MM.1S (cell line): ENCODE measurements at regions not wholly inside any gene's neighbourhood (a gene's known extent, or its start where the extent isn't known, plus 50 kb on each side); places are given as distances from the start of the nearest gene placed in this dataset.

ENCODE experiments used
- DNase-seq: peaks from one replicate; pipeline ENCODE4 v3.0.0-alpha.2; 2015
- H2AFZ ChIP-seq: fragments of 300-600 bp; sonication (generic); 2 replicates; pipeline ENCODE4 v1.6.0; 2016; ENCODE audit warnings: antibody characterized with exemption, low read length
- H3F3A ChIP-seq: fragments of 300-600 bp; sonication (generic); 2 replicates; pipeline ENCODE4 v1.6.1; 2016; ENCODE audit warnings: mild to moderate bottlenecking, antibody characterized with exemption, low read length, moderate library complexity, mixed read lengths; ENCODE audit not compliant: insufficient read depth
- H3K27ac ChIP-seq: fragments of 300-600 bp; sonication (generic); 2 replicates; pipeline ENCODE4 v1.5.1; 2016; ENCODE audit warnings: mild to moderate bottlenecking, low read length
- H3K27me3 ChIP-seq: fragments of 300-600 bp; sonication (generic); replicated peaks from 2 replicates; pipeline ENCODE4 v1.6.0; 2016; ENCODE audit warnings: low read length; ENCODE audit not compliant: insufficient read depth
- H3K36me3 ChIP-seq: fragments of 300-600 bp; sonication (generic); replicated peaks from 2 replicates; pipeline ENCODE4 v1.6.1; 2016; ENCODE audit warnings: mild to moderate bottlenecking, low read length, mixed read lengths; ENCODE audit not compliant: insufficient read depth
- H3K4me1 ChIP-seq: fragments of 300-600 bp; sonication (generic); 2 replicates; pipeline ENCODE4 v1.6.1; 2016; ENCODE audit warnings: low read length, mixed read lengths
- H3K4me2 ChIP-seq: fragments of 300-600 bp; sonication (generic); 2 replicates; pipeline ENCODE4 v1.6.0; 2016; ENCODE audit warnings: low read depth, low read length
- H3K4me3 ChIP-seq: fragments of 300-600 bp; sonication (generic); 2 replicates; pipeline ENCODE4 v1.5.1; 2016; ENCODE audit warnings: low read length, mixed read lengths
- H3K79me2 ChIP-seq: fragments of 300-600 bp; sonication (generic); 2 replicates; pipeline ENCODE4 v1.6.1; 2016; ENCODE audit warnings: mixed run types, low read length, mixed read lengths
- H3K9ac ChIP-seq: fragments of 300-600 bp; sonication (generic); 2 replicates; pipeline ENCODE4 v1.6.1; 2016; ENCODE audit warnings: low read length, mixed read lengths
- H3K9me2 ChIP-seq: fragments of 300-600 bp; sonication (generic); replicated peaks from 2 replicates; pipeline ENCODE4 v1.6.1; 2016; ENCODE audit warnings: mild to moderate bottlenecking, low read length, mixed read lengths; ENCODE audit not compliant: insufficient read depth
- H3K9me3 ChIP-seq: fragments of 300-600 bp; sonication (generic); replicated peaks from 2 replicates; pipeline ENCODE4 v1.6.1; 2016; ENCODE audit warnings: mild to moderate bottlenecking, low read length, mixed read lengths; ENCODE audit not compliant: insufficient read depth
- H4K20me1 ChIP-seq: fragments of 300-600 bp; sonication (generic); 2 replicates; pipeline ENCODE4 v1.6.1; 2016; ENCODE audit warnings: mild to moderate bottlenecking, low read length, moderate library complexity, mixed read lengths; ENCODE audit not compliant: insufficient read depth
- EZH2 ChIP-seq: fragments of 300-600 bp; sonication (generic); optimal IDR thresholded peaks from 2 replicates; pipeline ENCODE3; 2017; ENCODE audit warnings: low read depth, mild to moderate bottlenecking, antibody characterized with exemption, low read length, mixed read lengths
- EZH2phosphoT487 ChIP-seq: fragments of 300-600 bp; sonication (generic); IDR thresholded peaks from 2 replicates; pipeline ENCODE4 v1.6.1; 2018; ENCODE audit warnings: antibody characterized with exemption, low read length
- TF ChIP-seq, protein P1 (sequence below): fragments of 300-600 bp; sonication (generic); IDR thresholded peaks from 2 replicates; pipeline ENCODE4 v1.5.1; 2016; ENCODE audit warnings: antibody characterized with exemption, low read length, mixed read lengths

DNA sequence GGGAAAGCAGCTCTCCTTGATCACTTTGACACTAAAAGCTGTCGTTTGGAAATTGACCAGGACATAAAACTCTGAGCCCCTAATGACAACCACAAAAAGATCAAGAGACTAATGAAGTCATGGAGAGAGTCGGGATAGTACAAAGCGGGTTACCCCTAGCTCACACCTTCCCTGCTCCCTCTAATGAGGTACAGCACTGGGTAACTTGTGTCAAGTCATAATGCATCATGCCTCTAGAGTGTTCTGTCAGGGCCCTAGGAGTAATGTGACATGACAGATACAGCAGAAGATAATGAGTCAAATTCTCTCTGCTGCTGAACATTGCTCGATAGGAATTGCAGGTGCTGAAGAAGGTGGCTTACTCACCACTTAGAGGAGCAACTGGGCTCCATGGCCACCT is 130.7 kb downstream of the AQP4 start:
- TF ChIP-seq EZH2phosphoT487 (no peak), EZH2 (no peak)
- TF ChIP-seq, protein P1, sequence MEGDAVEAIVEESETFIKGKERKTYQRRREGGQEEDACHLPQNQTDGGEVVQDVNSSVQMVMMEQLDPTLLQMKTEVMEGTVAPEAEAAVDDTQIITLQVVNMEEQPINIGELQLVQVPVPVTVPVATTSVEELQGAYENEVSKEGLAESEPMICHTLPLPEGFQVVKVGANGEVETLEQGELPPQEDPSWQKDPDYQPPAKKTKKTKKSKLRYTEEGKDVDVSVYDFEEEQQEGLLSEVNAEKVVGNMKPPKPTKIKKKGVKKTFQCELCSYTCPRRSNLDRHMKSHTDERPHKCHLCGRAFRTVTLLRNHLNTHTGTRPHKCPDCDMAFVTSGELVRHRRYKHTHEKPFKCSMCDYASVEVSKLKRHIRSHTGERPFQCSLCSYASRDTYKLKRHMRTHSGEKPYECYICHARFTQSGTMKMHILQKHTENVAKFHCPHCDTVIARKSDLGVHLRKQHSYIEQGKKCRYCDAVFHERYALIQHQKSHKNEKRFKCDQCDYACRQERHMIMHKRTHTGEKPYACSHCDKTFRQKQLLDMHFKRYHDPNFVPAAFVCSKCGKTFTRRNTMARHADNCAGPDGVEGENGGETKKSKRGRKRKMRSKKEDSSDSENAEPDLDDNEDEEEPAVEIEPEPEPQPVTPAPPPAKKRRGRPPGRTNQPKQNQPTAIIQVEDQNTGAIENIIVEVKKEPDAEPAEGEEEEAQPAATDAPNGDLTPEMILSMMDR = no peak
- no peak overlapping the region for H3K4me3 ChIP-seq
- no peak overlapping the region for H3K4me2 ChIP-seq
- no peaks in the 10 kb centered on the region for H4K20me1 ChIP-seq
- no peaks in the 10 kb centered on the region for H3K4me1 ChIP-seq
- no peaks in the 10 kb centered on the region for H3K9me3 ChIP-seq
- no peak overlapping the region for H2AFZ ChIP-seq
- no peaks in the 10 kb centered on the region for H3K9me2 ChIP-seq
- H3K27me3 ChIP-seq = no peaks in the 10 kb centered on the region
- no peaks in the 10 kb centered on the region for H3K36me3 ChIP-seq
- no peaks in the 10 kb centered on the region for H3K79me2 ChIP-seq
- H3K27ac ChIP-seq = no peak overlapping the region
- no peaks in the 10 kb centered on the region for H3F3A ChIP-seq
- DNase-seq = no peak
- no peak overlapping the region for H3K9ac ChIP-seq

DNA sequence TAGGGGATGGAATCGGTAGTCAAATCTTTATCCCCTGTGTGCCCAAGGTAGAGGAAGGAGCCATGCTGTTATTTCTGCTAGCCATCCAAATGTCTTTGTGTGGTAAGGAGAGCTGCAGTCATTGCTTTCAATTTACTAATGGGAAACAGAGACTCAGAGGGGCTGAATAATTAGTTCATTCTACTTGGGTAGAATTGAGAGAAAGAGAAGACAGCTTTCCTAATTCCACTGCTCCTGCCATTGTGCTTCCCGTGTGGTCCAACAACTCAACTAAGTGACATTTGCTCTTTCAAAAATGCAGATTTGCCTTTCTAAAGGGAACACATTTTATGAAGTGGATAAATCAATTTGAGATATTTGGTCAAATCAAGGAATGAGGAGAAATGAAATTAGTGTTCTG is 136.1 kb downstream of the AQP4 start:
- Histone ChIP-seq H3K4me1 (no peaks in the 10 kb centered on the region), H3K4me2 (no peak overlapping the region), H3K36me3 (no peaks in the 10 kb centered on the region), H3K79me2 (no peaks in the 10 kb centered on the region), H3K9ac (no peak overlapping the region), H3F3A (no peaks in the 10 kb centered on the region), H3K27ac (no peak overlapping the region), H3K27me3 (no peaks in the 10 kb centered on the region), H2AFZ (no peak overlapping the region), H3K9me3 (no peaks in the 10 kb centered on the region), H3K4me3 (no peak overlapping the region), H3K9me2 (no peaks in the 10 kb centered on the region), H4K20me1 (no peaks in the 10 kb centered on the region)
- TF ChIP-seq, protein P1 = no peak
- TF ChIP-seq EZH2 (no peak), EZH2phosphoT487 (no peak)
- no peak for DNase-seq

DNA sequence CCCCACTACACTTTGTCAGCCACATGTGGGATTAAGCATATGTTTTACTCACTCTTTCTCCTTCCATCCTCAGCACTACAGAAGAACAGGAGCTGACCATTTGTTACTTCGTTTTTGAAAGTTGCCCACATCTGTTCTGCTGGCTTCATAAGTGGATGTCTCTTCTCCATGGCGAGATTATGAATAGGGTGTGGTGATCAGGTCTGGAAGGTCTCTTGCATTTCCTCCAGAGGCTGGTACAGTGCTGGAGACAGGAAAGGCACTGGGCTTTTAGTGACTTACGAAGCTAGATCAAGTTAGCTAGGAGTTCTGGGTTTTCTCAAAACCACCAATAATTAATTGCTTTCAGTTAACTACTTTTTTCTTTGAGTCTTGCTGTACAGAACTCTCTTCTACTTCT is 136.5 kb downstream of the AQP4 start:
- no peaks in the 10 kb centered on the region for H3K9me2 ChIP-seq
- no peaks in the 10 kb centered on the region for H3K27me3 ChIP-seq
- DNase-seq = no peak
- H4K20me1 ChIP-seq = no peaks in the 10 kb centered on the region
- TF ChIP-seq EZH2 = no peak
- H2AFZ ChIP-seq = no peak overlapping the region
- no peak overlapping the region for H3K4me2 ChIP-seq
- H3K9me3 ChIP-seq = no peaks in the 10 kb centered on the region
- H3K79me2 ChIP-seq = no peaks in the 10 kb centered on the region
- no peak overlapping the region for H3K4me3 ChIP-seq
- H3K27ac ChIP-seq = no peak overlapping the region
- no peaks in the 10 kb centered on the region for H3K4me1 ChIP-seq
- no peaks in the 10 kb centered on the region for H3K36me3 ChIP-seq
- H3F3A ChIP-seq = no peaks in the 10 kb centered on the region
- no peak overlapping the region for H3K9ac ChIP-seq

DNA sequence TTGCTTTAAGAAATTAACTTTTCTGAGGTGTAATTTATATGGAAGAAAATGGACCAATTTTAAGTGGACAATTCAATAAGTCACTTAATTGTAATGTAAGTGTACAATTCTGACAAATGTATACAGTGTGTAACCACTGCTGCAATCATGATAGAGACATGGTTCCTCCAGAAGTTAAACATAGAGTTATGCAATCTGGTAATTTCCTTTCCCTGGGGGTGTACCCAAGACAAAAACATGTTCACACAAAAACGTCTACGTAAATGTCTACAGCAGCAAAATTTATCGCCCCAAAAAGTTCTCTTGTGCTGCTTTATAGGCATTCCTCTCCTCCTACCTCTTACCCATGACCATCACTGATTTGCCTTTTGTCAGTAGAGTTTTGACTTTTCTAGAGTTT is 141.5 kb downstream of the AQP4 start:
- DNase-seq = no peak
- H3K27me3 ChIP-seq = no peaks in the 10 kb centered on the region
- H3K36me3 ChIP-seq = no peaks in the 10 kb centered on the region
- no peak overlapping the region for H3K27ac ChIP-seq
- no peak overlapping the region for H3K4me2 ChIP-seq
- H3K79me2 ChIP-seq = no peaks in the 10 kb centered on the region
- H4K20me1 ChIP-seq = no peaks in the 10 kb centered on the region
- no peak overlapping the region for H3K4me3 ChIP-seq
- H3K9me2 ChIP-seq = no peaks in the 10 kb centered on the region
- H3K9ac ChIP-seq = no peak overlapping the region
- no peak for TF ChIP-seq EZH2phosphoT487
- no peak for TF ChIP-seq EZH2
- TF ChIP-seq, protein P1 = no peak
- no peaks in the 10 kb centered on the region for H3K4me1 ChIP-seq
- no peaks in the 10 kb centered on the region for H3F3A ChIP-seq
- no peaks in the 10 kb centered on the region for H3K9me3 ChIP-seq
- no peak overlapping the region for H2AFZ ChIP-seq
